GM19463 (cell line): ENCODE measurements at regions not wholly inside any gene's neighbourhood (a gene's known extent, or its start where the extent isn't known, plus 50 kb on each side); places are given as distances from the start of the nearest gene placed in this dataset.
A peak's percentile ranks its signal among the peaks of the same experiment; 100 is the strongest.

ENCODE experiments used
- ATAC-seq: cut with Tn5 transposase; IDR thresholded peaks from one replicate; pipeline ENCODE4 v1.9.1; 2021; ENCODE audit warnings: mild to moderate bottlenecking, moderate library complexity; ENCODE audit not compliant: unreplicated experiment

GRCh38 chr15:45743426-45744235 is 108.8 kb downstream of the SQOR start:
- ATAC-seq = no peak

GRCh38 chr15:45744236-45744589 is 109.4 kb downstream of the SQOR start:
- ATAC-seq = no peak

DNA sequence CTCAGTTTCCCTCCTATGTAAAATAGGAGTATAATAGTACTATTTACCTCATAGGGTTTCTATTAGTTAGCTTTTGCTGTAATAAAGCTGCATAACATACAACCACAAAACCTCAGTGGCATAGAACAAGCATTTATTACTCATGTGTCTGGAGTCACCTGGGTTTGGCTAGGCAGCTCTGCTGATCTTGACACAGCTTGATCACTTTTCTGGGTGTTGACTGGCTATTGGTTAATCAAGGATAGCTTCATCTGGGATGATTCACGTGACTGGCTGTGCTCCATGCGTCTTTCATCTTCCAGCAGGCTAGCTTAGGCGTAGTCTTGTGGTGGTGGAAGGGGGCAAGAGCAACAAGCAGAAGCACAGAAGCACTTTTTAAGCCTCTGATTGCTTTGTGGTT is 112.6 kb downstream of the SQOR start:
- ATAC-seq = no peak

DNA sequence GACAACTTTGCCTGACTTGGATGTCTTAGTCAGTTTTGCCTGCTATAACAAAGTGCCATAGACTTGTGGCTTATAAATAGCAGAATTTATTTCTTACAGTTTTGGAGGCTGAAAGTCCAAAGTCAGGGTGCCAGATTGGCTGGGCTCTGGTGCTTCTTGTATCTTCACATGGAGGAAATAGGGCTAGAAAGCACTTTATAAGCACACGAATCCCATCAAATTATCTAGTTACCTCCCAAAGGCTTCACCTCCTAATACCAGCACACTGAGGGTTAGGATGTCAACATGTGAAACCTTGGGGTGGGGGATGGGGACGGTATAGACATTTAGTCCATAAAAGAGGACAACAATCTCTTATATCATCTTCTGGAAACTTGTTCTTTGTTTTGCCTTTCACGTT is 116.8 kb downstream of the SQOR start:
- ATAC-seq = no peak

DNA sequence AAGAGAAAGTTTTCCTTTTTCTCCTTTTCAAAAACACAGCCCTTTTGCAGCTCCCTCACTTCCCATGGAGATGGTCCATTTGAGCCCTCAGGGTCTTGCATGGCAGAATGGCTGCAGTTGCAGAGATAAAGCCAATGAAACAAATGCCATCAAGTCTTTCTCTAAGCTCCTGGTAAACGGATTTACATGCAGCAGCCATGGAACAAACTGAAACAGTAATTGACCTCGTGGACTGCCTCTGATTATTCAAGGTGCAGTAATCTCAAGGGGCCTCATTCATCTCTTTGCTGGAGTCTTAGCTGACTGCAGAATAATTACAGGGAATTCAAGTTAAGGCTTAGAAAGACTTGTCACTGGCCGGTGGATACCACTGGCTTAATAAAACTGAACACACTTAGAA is 125.1 kb downstream of the SQOR start:
- no peak for ATAC-seq

DNA sequence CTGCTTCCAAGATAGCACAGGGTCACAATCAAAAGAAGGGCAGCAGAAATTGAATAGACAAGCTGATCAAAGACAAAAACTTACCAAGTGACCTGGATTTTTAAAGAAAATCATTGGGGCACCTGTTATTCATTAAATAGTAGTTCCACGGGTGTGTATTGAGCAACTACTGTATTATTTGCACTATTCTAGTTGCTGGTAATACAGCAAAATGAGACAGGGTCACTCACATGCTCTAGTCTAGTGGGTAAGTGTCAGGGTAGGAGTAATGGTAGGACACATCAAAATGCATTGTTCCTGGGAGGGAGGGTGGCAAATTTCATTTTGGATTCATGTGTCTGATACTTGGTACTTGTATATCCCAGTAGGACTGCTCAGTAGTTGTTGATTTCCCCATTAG is 127.9 kb downstream of the SQOR start:
- no peak for ATAC-seq

GRCh38 chr15:45763170-45763869 is 128.5 kb downstream of the SQOR start:
- ATAC-seq = no peak

- no peak for ATAC-seq
These were observed 138.3 kb downstream of the SQOR start for GRCh38 chr15:45773149-45773548.

DNA sequence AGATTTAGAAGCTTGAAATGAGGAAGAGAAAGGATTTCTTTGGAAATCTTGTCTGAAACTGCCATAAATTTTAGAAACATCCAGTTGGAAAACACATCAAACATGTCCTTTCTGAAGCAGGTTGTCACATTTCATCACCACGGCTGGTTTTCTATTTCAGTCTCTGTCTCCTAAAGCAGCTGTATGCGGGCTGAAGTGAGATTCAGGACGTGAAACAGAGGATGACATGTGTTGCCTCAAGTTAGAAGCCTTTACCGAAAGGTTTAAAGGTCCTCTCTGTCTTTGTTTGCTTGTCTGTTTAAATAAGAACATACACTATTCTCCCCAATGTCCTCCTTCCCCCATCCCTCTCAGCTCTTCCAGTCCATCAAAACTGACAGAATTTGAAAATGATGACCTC is 141.9 kb downstream of the SQOR start:
- no peak for ATAC-seq

- ATAC-seq = peak; percentile 63
These were observed 143.0 kb downstream of the SQOR start for GRCh38 chr15:45777781-45778180.

GRCh38 chr15:45780352-45780751 is 145.5 kb downstream of the SQOR start:
- no peak for ATAC-seq

GRCh38 chr15:45784656-45785055 is 149.8 kb downstream of the SQOR start:
- no peak for ATAC-seq

GRCh38 chr15:45785897-45786296 is 151.1 kb downstream of the SQOR start:
- no peak for ATAC-seq

DNA sequence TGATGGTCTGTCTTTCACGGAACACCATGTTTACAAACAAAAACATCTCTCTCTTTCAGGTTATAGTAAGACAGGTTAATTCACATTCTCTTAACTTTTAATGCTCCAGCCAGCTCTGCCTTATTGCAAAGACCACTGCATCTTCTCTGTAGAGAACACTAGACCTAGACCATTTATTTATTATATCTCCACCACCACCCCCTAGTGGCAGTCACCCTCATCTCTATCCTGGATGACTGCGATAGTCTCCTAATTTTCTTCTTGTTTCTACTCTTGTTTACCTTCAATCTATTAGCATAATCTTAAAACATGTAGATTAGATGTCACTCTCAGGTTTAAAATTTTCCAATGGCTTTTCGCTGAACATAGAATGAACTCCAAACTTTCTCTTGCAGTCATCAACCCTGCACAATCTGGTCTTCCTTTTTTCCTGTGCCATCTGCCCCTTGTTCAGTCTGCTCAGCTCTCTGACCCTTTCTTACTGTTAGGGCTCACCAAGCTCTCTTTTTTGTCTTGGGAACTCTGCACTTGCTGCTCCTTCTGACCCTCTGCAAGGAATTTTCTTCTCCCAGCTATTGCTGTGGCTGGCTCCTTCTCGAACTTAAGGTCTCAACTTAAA is 155.6 kb downstream of the SQOR start:
- ATAC-seq = no peak

DNA sequence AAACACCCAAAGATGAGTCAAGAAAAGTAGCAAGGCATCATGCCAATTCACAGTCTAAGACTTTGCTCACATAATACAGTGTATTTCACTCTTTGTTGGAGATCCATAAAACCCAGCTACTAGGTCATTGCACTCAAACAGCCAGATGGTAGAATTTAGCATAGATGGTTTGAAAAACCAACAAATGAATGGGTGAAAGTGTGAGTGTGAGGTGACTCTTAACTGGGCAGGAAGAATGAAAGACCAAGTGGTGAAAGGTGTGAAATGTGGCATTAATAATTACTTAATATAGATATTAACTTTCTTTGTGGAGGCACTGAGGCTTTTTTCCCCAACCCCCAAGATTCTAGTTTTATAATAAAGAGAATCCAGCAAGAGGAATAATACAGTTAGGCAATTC is 159.5 kb downstream of the SQOR start:
- ATAC-seq = peak; percentile 39

DNA sequence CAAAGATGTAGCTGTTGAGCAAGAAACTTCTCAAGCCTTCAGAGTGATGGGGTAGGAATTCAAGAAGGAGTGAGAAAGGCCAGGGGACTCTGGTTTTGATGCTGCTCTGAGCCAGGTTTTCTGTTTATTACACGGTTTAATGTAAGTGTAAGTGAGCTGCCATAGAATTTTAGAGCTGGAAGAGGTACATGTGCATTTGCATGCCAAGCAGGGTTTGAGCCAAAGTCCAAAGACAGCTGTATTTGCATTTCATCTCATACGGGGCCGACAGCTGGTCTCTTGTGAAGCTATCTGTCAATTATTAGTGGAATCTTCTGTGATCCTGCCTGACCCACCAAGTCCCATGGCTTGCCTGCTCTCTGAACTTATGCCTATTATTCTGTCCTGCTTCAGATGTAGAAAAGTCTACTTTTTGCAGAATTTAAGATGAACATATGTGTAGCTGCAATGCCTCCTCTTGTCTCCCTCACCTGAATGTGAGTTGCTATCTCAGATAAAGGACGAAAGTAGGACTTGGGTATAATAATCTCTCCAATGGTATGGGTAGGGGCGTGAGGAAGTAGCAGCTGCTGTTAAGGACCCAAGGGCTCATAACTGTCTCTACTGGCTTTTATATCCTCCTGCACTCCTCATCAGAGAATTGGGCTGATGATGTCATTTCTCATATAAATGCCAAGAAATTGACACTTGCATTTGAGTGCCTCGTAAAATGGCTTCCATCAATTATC is 160.0 kb downstream of the SQOR start:
- peak; percentile 67 for ATAC-seq

DNA sequence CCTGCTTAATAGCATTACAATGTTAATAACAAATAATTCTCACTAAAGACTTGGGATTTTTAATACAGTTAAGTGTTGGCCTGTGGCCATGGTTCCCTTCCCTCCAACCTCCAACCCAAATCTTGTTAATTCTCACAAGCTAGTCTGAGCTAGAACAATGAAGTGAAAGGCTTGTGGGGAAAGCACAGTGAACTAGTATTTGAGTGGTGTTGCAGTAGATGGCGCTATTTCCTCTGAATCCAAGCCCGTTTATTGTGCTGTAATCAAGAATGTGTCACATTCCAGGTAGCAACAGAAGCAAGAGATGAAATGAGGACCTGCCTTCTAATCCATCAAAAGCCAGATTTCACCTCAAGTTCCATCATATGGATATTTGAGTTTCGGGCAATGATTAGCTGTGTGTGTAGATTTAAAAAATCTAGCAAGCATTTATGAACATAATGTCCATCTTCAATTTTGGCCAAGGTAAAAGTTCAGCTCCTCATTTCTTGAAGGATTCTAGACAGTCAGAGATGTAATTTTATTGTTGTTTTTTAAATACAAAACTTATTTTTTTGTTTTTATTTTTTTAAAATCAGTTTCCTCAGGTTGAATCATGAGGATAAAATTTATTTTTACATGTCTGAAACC is 160.7 kb downstream of the SQOR start:
- ATAC-seq = peak; percentile 31

- no peak for ATAC-seq
These were observed 161.6 kb downstream of the SQOR start for GRCh38 chr15:45796433-45796832.

- ATAC-seq = peak; percentile 45
These were observed 164.7 kb downstream of the SQOR start for GRCh38 chr15:45799508-45799907.

DNA sequence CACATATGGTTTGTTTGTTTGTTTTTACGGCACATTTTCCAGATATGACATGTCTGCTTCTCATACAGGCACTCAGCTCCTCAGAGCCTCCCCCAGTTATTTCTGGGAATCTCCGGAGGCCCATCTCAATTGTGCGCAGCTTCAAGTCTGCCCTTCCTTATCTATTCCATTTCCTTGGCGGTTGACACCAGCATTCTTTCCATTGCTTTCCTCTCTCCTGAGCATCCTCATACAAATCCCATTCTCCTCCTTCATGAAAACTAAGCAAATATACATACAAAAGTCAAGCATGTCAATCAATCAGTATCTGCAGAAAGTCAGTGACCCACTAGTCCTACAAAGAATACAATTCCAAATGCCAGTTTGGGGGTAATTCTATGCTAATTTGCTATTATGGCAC is 166.7 kb downstream of the SQOR start:
- ATAC-seq = no peak

DNA sequence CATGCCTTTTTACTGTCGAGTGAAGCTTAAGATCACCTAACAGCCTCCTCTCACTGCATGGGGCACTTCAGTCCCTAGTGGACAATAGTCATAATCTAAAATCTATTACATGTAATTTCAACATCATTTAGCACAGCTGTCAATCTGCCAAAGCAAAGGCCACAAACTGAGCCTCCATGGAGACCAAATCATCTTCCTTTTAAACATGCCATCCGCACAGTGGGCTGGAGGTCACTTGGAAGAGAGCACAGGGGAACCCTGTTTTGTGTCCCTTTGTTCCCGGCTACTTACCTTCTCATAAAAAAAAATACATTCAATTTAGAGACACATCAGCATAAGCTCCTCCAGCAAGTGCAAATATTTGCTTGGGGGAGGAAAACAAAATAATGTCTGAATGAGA is 167.3 kb downstream of the SQOR start:
- no peak for ATAC-seq
